SK-N-SH treated with all-trans-retinoic acid at 6 μM for 48 hours (cell line): ENCODE measurements at regions not wholly inside any gene's neighbourhood (a gene's known extent, or its start where the extent isn't known, plus 50 kb on each side); places are given as distances from the start of the nearest gene placed in this dataset.
A peak's percentile ranks its signal among the peaks of the same experiment; 100 is the strongest.
"Not testable (repeated sequence)": the region's sequence is repeated elsewhere in the genome, so short reads cannot be mapped to it uniquely, and the experiment has no call there.

Source experiments
- ATAC-seq: fragments of 200-7000 bp; cut with Tn5 transposase; 3 replicates; pipeline ENCODE4 v1.9.1; 2020; ENCODE audit warnings: mild to moderate bottlenecking, moderate library complexity
- ARNTL ChIP-seq: fragments of 450-650 bp; formaldehyde crosslinking; IDR thresholded peaks from 2 replicates; pipeline ENCODE4 v1.5.0; 2020; ENCODE audit warnings: low read depth, mild to moderate bottlenecking, moderate library complexity, borderline replicate concordance
- CSDC2 ChIP-seq: fragments of 250-450 bp; sonication (Bioruptor Pico); IDR thresholded peaks from 2 replicates; pipeline ENCODE4 v1.5.0; 2020; ENCODE audit warnings: mild to moderate bottlenecking, moderate library complexity
- ESRRG ChIP-seq: fragments of 250-450 bp; sonication (Bioruptor Pico); IDR thresholded peaks from 2 replicates; pipeline ENCODE4 v1.6.1; 2021; ENCODE audit warnings: mild to moderate bottlenecking
- GLIS3 ChIP-seq: fragments of 250-450 bp; sonication (Bioruptor Pico); IDR thresholded peaks from 2 replicates; pipeline ENCODE4 v1.5.0; 2020; ENCODE audit warnings: mild to moderate bottlenecking, moderate library complexity
- ISL1 ChIP-seq: fragments of 250-450 bp; sonication (Bioruptor Pico); IDR thresholded peaks from 2 replicates; pipeline ENCODE4 v2.1.2; 2022; ENCODE audit warnings: mild to moderate bottlenecking, moderate library complexity
- OSR1 ChIP-seq: fragments of 250-450 bp; sonication (Bioruptor Pico); IDR thresholded peaks from 2 replicates; pipeline ENCODE4 v1.8.0; 2022; ENCODE audit warnings: moderate library complexity, mild to moderate bottlenecking, inconsistent platforms
- PPARA ChIP-seq: fragments of 250-450 bp; sonication (Bioruptor Pico); IDR thresholded peaks from 2 replicates; pipeline ENCODE4 v1.5.0; 2020; ENCODE audit warnings: mild to moderate bottlenecking, borderline replicate concordance
- RARB ChIP-seq: fragments of 250-450 bp; sonication (Bioruptor Pico); IDR thresholded peaks from 2 replicates; pipeline ENCODE4 v1.8.0; 2021; ENCODE audit warnings: mild to moderate bottlenecking, moderate library complexity
- SNAI2 ChIP-seq: fragments of 250-450 bp; sonication (Bioruptor Pico); IDR thresholded peaks from 2 replicates; pipeline ENCODE4 v1.5.0; 2020; ENCODE audit warnings: mild to moderate bottlenecking, moderate library complexity
- TCF4 ChIP-seq: fragments of 250-450 bp; sonication (Bioruptor Pico); IDR thresholded peaks from 2 replicates; pipeline ENCODE4 v1.8.0; 2021; ENCODE audit warnings: mild to moderate bottlenecking, moderate library complexity, borderline replicate concordance
- TOX ChIP-seq: fragments of 250-450 bp; sonication (Bioruptor Pico); IDR thresholded peaks from 2 replicates; pipeline ENCODE4 v1.8.0; 2021; ENCODE audit warnings: mild to moderate bottlenecking, moderate library complexity, borderline replicate concordance
- ZC3H10 ChIP-seq: fragments of 250-450 bp; sonication (Bioruptor Pico); IDR thresholded peaks from 2 replicates; pipeline ENCODE4 v1.5.1; 2021; ENCODE audit warnings: mild to moderate bottlenecking, moderate library complexity
- ZFP3 ChIP-seq: fragments of 250-450 bp; sonication (Bioruptor Pico); IDR thresholded peaks from 2 replicates; pipeline ENCODE4 v1.5.0; 2020; ENCODE audit warnings: mild to moderate bottlenecking, moderate library complexity
- ZFP30 ChIP-seq: fragments of 450-650 bp; formaldehyde crosslinking; IDR thresholded peaks from 2 replicates; pipeline ENCODE4 v1.5.0; 2022; ENCODE audit warnings: mild to moderate bottlenecking, moderate library complexity
- ZNF565 ChIP-seq: fragments of 450-650 bp; formaldehyde crosslinking; conservative IDR thresholded peaks from 2 replicates; pipeline ENCODE4 v1.5.0; 2020; ENCODE audit warnings: low read depth, mild to moderate bottlenecking, moderate library complexity
- ZNF70 ChIP-seq: fragments of 450-650 bp; formaldehyde crosslinking; IDR thresholded peaks from 2 replicates; pipeline ENCODE4 v1.5.0; 2020; ENCODE audit warnings: mild to moderate bottlenecking, moderate library complexity
- ZNF8 ChIP-seq: fragments of 450-650 bp; formaldehyde crosslinking; IDR thresholded peaks from 2 replicates; pipeline ENCODE4 v1.5.0; 2020; ENCODE audit warnings: mild to moderate bottlenecking, moderate library complexity
- TF ChIP-seq, protein P1 (sequence below): fragments of 250-450 bp; sonication (Bioruptor Pico); IDR thresholded peaks from 2 replicates; pipeline ENCODE4 v1.5.0; 2020; ENCODE audit warnings: mild to moderate bottlenecking, moderate library complexity
- TF ChIP-seq, protein P2 (sequence below): fragments of 250-450 bp; sonication (Bioruptor Pico); IDR thresholded peaks from 2 replicates; pipeline ENCODE4 v1.5.1; 2021; ENCODE audit warnings: mild to moderate bottlenecking, moderate library complexity
- TF ChIP-seq, protein P3 (sequence below): fragments of 250-450 bp; sonication (Bioruptor Pico); IDR thresholded peaks from 2 replicates; pipeline ENCODE4 v1.8.0; 2021; ENCODE audit warnings: low read depth, mild to moderate bottlenecking, moderate library complexity, borderline replicate concordance
- TF ChIP-seq, protein P4 (sequence below): fragments of 250-450 bp; sonication (Bioruptor Pico); IDR thresholded peaks from 2 replicates; pipeline ENCODE4 v1.8.0; 2020; ENCODE audit warnings: mild to moderate bottlenecking, moderate library complexity, borderline replicate concordance
- TF ChIP-seq, protein P5 (sequence below): fragments of 250-450 bp; sonication (Bioruptor Pico); IDR thresholded peaks from 2 replicates; pipeline ENCODE4 v1.5.1; 2020; ENCODE audit warnings: low read depth, mild to moderate bottlenecking, moderate library complexity

DNA sequence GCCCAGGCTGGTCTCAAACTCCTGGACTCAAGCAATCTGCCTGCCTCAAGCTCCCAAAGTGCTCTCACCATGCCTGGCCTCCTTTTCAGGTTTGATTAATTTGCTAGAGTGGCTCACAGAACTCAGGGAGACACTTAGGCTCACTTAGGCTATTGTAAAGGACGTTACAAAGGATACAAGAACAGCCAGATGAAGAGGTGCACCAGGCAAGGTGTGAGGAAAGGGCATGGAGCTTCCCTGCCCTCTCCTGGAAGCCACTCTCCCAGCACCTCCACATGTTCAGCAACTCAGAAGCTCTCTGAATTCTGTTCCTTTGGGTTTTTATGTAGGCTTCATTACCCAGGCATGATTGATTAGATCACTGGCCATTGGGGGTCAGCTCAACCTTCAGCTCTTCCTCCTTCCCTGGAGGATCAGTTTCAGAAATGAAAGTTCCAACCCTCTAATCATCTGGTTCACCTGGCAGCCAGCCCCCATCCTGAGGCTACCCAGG, 78.7 kb upstream of the RGPD5 start:
- TF ChIP-seq PPARA (CRISPR knock-in tag) (no peak), RARB (CRISPR knock-in tag) (no peak), TOX (CRISPR knock-in tag) (no peak), ARNTL (CRISPR knock-in tag) (no peak), ZC3H10 (CRISPR knock-in tag) (no peak), ZNF8 (no peak), GLIS3 (CRISPR knock-in tag) (no peak), ISL1 (CRISPR knock-in tag) (no peak), ZFP30 (CRISPR knock-in tag) (no peak), SNAI2 (CRISPR knock-in tag) (no peak), ZFP3 (CRISPR knock-in tag) (no peak), ZNF70 (CRISPR knock-in tag) (no peak), ZNF565 (CRISPR knock-in tag) (no peak), CSDC2 (CRISPR knock-in tag) (no peak), OSR1 (CRISPR knock-in tag) (no peak)
- TF ChIP-seq, protein P1, sequence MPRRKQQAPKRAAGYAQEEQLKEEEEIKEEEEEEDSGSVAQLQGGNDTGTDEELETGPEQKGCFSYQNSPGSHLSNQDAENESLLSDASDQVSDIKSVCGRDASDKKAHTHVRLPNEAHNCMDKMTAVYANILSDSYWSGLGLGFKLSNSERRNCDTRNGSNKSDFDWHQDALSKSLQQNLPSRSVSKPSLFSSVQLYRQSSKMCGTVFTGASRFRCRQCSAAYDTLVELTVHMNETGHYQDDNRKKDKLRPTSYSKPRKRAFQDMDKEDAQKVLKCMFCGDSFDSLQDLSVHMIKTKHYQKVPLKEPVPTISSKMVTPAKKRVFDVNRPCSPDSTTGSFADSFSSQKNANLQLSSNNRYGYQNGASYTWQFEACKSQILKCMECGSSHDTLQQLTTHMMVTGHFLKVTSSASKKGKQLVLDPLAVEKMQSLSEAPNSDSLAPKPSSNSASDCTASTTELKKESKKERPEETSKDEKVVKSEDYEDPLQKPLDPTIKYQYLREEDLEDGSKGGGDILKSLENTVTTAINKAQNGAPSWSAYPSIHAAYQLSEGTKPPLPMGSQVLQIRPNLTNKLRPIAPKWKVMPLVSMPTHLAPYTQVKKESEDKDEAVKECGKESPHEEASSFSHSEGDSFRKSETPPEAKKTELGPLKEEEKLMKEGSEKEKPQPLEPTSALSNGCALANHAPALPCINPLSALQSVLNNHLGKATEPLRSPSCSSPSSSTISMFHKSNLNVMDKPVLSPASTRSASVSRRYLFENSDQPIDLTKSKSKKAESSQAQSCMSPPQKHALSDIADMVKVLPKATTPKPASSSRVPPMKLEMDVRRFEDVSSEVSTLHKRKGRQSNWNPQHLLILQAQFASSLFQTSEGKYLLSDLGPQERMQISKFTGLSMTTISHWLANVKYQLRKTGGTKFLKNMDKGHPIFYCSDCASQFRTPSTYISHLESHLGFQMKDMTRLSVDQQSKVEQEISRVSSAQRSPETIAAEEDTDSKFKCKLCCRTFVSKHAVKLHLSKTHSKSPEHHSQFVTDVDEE, result no peak
- TF ChIP-seq, protein P2, sequence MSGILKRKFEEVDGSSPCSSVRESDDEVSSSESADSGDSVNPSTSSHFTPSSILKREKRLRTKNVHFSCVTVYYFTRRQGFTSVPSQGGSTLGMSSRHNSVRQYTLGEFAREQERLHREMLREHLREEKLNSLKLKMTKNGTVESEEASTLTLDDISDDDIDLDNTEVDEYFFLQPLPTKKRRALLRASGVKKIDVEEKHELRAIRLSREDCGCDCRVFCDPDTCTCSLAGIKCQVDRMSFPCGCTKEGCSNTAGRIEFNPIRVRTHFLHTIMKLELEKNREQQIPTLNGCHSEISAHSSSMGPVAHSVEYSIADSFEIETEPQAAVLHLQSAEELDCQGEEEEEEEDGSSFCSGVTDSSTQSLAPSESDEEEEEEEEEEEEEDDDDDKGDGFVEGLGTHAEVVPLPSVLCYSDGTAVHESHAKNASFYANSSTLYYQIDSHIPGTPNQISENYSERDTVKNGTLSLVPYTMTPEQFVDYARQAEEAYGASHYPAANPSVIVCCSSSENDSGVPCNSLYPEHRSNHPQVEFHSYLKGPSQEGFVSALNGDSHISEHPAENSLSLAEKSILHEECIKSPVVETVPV (CRISPR knock-in tag), result no peak
- ATAC-seq, result peak; percentile 90

DNA sequence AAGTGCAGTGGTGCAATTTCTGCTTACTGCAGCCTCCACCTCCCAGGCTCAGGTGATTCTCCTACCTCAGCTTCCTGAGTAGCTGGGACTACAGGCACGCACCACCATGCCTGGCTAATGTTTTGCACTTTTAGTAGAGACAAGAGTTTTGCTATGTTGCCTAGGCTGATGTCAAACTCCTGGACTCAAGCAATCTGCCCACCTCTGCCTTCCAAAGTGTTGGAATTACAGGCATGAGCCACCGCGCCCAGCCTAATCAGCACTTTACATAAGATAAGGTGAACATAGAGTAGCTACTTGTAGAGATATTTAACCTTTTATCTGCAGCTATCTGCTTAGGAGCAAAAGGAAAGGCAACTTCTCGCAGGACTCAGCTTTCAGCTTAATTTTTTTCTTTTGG, 77.5 kb upstream of the RGPD5 start:
- ATAC-seq, result not testable (repeated sequence)

DNA sequence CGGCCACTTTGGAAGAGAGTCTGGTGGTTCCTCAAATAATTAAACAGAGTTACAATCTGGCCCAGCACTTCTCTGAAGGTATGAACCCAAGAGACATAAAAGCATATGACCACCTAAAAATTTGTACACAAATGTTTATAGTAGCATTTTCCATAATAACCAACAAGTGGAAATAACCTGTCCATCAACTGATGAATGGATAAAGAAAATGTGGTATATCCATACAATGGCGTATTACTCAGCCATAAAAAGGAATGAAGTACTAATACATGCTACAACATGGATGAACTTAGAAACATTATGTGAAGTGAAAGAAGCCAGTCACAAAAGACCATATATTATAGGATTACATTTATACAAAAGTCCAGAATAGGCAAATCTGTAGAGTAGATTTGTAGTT, 76.0 kb upstream of the RGPD5 start:
- TF ChIP-seq ARNTL (CRISPR knock-in tag) (no peak), ZNF8 (peak; percentile 92)

DNA sequence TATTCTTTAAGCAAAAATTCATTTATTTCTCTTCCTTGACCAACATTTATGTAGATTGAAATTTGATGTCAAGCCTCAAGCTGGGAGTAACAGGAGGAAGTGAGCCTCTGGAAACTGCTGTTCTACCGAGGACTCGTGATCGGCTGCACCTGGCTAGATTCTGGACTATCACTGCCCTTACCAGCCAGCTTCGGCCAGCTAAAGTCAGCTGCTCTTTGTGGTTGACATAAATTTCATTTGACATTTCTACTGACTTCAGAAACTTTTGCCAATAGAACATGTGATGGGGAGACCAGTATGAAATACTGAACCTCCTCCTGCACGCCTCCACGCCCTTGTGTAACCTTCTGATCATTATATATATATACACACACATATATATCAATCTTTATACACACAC, 74.2 kb upstream of the RGPD5 start:
- ATAC-seq, result no peak
- TF ChIP-seq ZNF8, result no peak
- no peak for TF ChIP-seq ZC3H10 (CRISPR knock-in tag)
- no peak for TF ChIP-seq ZFP3 (CRISPR knock-in tag)
- no peak for TF ChIP-seq ESRRG (CRISPR knock-in tag)
- TF ChIP-seq, protein P2 (CRISPR knock-in tag), result no peak
- TF ChIP-seq ISL1 (CRISPR knock-in tag), result no peak
- TF ChIP-seq, all 23 proteins: peak for 0

More for the DNA sequence above, 76.0 kb upstream of the RGPD5 start:
- no peak for ATAC-seq

DNA sequence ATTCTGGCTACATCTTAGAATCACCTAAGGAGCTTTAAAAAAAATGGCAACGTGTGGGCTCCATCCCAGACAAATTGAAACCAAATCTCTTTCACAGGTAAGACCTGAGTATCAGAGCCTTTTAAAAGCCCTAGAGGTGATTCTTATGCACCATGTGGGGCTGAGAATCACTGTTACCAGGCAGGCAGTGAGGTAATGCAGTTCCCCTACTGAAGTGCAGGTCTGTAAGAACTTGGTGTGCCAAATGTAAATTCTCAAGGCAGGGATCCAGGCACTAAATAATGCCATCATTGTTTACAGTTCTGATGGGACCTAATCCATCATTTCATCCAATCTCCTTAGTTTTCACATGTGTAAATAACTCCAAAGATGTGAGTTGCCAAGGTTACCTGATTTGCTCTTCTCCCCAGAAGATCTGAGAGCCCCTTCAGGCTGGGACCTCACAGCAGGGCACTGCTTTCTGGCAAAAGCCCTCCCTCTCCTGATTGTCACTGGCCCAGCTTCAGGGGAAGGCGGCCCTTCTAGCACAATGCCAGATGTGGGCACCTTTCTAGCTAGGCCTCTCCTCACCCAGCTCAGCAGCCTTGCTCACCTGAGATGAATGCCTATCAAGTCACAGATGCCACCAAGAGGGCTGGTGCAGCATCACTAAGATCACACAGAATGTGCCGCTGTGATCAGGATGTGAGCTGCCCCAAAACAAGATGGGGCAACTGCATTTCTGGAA, 73.6 kb upstream of the RGPD5 start:
- TF ChIP-seq TOX (CRISPR knock-in tag) (no peak), ZNF70 (CRISPR knock-in tag) (no peak), TCF4 (CRISPR knock-in tag) (no peak), PPARA (CRISPR knock-in tag) (no peak), ZNF8 (no peak)
- TF ChIP-seq, protein P3, sequence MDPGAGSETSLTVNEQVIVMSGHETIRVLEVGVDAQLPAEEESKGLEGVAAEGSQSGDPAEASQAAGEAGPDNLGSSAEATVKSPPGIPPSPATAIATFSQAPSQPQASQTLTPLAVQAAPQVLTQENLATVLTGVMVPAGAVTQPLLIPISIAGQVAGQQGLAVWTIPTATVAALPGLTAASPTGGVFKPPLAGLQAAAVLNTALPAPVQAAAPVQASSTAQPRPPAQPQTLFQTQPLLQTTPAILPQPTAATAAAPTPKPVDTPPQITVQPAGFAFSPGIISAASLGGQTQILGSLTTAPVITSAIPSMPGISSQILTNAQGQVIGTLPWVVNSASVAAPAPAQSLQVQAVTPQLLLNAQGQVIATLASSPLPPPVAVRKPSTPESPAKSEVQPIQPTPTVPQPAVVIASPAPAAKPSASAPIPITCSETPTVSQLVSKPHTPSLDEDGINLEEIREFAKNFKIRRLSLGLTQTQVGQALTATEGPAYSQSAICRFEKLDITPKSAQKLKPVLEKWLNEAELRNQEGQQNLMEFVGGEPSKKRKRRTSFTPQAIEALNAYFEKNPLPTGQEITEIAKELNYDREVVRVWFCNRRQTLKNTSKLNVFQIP (CRISPR knock-in tag), result no peak
- TF ChIP-seq, protein P4, sequence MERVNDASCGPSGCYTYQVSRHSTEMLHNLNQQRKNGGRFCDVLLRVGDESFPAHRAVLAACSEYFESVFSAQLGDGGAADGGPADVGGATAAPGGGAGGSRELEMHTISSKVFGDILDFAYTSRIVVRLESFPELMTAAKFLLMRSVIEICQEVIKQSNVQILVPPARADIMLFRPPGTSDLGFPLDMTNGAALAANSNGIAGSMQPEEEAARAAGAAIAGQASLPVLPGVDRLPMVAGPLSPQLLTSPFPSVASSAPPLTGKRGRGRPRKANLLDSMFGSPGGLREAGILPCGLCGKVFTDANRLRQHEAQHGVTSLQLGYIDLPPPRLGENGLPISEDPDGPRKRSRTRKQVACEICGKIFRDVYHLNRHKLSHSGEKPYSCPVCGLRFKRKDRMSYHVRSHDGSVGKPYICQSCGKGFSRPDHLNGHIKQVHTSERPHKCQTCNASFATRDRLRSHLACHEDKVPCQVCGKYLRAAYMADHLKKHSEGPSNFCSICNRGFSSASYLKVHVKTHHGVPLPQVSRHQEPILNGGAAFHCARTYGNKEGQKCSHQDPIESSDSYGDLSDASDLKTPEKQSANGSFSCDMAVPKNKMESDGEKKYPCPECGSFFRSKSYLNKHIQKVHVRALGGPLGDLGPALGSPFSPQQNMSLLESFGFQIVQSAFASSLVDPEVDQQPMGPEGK, result no peak
- TF ChIP-seq, protein P5, sequence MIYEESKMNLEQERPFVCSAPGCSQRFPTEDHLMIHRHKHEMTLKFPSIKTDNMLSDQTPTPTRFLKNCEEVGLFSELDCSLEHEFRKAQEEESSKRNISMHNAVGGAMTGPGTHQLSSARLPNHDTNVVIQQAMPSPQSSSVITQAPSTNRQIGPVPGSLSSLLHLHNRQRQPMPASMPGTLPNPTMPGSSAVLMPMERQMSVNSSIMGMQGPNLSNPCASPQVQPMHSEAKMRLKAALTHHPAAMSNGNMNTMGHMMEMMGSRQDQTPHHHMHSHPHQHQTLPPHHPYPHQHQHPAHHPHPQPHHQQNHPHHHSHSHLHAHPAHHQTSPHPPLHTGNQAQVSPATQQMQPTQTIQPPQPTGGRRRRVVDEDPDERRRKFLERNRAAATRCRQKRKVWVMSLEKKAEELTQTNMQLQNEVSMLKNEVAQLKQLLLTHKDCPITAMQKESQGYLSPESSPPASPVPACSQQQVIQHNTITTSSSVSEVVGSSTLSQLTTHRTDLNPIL (CRISPR knock-in tag), result no peak
- no peak for ATAC-seq
